ENCODE measurements at regions not wholly inside any gene's neighbourhood (a gene's known extent, or its start where the extent isn't known, plus 50 kb on each side); places are given as distances from the start of the nearest gene placed in this dataset.

- DNase-seq (ENCODE audit: low read depth): no peak
- TF ChIP-seq CTCF (conservative IDR thresholded peaks at IDR 0.05; ENCODE audit: control insufficient read depth, insufficient read depth, low read depth, low read length): no peak
- H3K4me3 ChIP-seq (ENCODE audit: control insufficient read depth, low read depth, low read length): no peak overlapping the region
Observed at GRCh38 chr9:109830545-109830944, 50.5 kb downstream of the PALM2AKAP2 start.

DNA sequence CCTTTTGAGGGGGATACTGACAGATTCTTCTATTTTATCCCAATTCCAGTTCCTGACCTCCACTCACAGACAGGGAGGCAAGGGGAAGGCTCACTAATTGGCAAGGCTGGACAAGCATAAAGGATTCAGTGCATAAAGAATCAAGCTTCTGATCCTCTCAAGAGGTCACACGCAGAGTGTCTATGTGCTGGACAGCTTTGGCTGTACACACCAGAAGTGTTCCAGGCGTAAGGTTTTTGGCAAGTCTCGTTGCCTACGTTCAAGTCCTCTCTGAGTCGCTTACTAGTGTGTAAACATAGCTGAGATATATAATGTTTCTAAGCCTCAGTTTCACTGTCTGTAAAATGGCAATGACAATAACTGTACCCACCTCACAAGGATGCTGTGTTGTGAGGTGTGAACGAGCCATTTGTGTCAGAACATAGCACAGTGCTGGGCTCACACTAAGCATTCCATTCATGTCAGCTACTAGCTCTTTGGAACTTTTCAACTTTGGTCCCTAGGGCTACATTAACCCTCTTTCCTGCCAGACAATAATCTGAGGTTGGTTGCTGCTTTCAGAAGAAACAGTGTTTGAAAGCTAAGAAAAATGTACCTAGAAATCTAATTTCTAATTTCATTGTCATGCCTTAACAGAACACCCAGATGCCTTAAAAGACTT lies 52.1 kb downstream of the PALM2AKAP2 start:
- H3K4me3 ChIP-seq (ENCODE audit: control insufficient read depth, low read depth, low read length): no peak overlapping the region
- TF ChIP-seq CTCF (conservative IDR thresholded peaks at IDR 0.05; ENCODE audit: control insufficient read depth, insufficient read depth, low read depth, low read length): no peak
- no peak for DNase-seq (ENCODE audit: low read depth)

DNA sequence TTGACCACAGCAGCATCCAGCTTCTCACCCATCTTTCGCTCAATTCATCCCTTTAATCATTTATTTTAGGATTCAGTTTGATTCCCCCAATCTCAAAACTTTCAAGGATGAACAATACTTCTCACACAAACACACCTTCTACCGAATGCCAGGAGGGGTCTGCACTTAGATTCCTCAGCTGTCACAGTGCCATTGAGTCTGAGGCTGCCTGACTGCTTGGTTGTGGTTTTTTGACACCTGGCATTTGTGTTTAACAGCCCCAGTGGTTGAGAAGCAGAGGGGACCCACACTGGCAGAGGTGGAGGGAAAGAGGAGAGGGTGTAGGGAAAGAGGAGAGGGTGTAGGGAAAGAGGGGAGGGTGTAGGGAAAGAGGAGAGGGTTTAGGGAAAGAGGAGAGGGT lies 54.9 kb downstream of the PALM2AKAP2 start:
- H3K4me3 ChIP-seq (ENCODE audit: control insufficient read depth, low read depth, low read length): no peak overlapping the region
- DNase-seq (ENCODE audit: low read depth): no peak
- TF ChIP-seq CTCF (conservative IDR thresholded peaks at IDR 0.05; ENCODE audit: control insufficient read depth, insufficient read depth, low read depth, low read length): no peak

DNA sequence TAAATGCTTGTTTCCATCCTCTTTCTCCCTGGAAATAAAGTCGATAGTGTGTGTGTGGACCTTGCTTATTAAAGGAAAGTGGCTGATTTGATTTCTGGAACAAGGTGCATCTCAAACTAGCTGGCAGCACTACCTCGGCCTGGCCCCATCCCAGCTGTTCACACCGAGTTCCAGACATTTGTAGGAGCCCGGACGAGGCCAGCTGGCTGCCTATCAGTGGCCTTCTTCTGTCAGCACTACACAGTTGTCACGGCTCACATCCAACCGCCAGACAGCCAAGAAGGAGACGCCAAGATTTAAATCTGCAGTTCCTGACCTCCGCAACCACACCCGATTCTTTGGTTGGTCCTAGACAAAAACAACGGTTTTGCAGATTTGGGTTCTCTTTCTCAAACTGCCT lies 63.6 kb downstream of the PALM2AKAP2 start:
- no peak overlapping the region for H3K4me3 ChIP-seq (ENCODE audit: control insufficient read depth, low read depth, low read length)
- no peak for TF ChIP-seq CTCF (conservative IDR thresholded peaks at IDR 0.05; ENCODE audit: control insufficient read depth, insufficient read depth, low read depth, low read length)
- DNase-seq (ENCODE audit: low read depth): no peak

DNA sequence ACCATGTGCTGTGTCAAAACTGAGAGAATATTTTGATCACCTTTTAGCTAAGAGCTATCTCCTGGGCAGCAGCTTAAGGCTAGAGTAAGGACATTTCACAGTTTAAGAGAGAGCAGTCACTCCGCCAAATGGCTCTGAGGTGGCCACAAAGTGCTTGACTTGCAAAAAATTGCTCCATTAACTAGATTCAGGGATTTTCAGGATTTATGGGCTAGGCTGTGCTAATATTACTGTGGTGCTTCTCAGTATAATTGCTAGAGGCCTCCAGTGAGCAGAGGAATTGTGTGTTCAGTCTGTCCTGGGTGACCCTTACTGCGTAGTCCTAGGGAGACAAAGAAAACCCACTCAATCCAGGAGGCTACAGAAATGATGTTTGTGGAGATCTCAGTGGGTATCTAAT lies 65.2 kb downstream of the PALM2AKAP2 start:
- H3K4me3 ChIP-seq (ENCODE audit: control insufficient read depth, low read depth, low read length): no peak overlapping the region
- DNase-seq (ENCODE audit: low read depth): no peak
- no peak for TF ChIP-seq CTCF (conservative IDR thresholded peaks at IDR 0.05; ENCODE audit: control insufficient read depth, insufficient read depth, low read depth, low read length)

GRCh38 chr9:109846776-109847175 lies 66.8 kb downstream of the PALM2AKAP2 start:
- no peak for TF ChIP-seq CTCF (conservative IDR thresholded peaks at IDR 0.05; ENCODE audit: control insufficient read depth, insufficient read depth, low read depth, low read length)
- peak; percentile 64 for DNase-seq (ENCODE audit: low read depth)
- no peak overlapping the region for H3K4me3 ChIP-seq (ENCODE audit: control insufficient read depth, low read depth, low read length)

- TF ChIP-seq CTCF (conservative IDR thresholded peaks at IDR 0.05; ENCODE audit: control insufficient read depth, insufficient read depth, low read depth, low read length): no peak
- peak; percentile 33 for DNase-seq (ENCODE audit: low read depth)
- no peak overlapping the region for H3K4me3 ChIP-seq (ENCODE audit: control insufficient read depth, low read depth, low read length)
Observed at GRCh38 chr9:109852556-109852955, 72.6 kb downstream of the PALM2AKAP2 start.
